ENCODE measurements at regions not wholly inside any gene's neighbourhood (a gene's known extent, or its start where the extent isn't known, plus 50 kb on each side); places are given as distances from the start of the nearest gene placed in this dataset.

DNA sequence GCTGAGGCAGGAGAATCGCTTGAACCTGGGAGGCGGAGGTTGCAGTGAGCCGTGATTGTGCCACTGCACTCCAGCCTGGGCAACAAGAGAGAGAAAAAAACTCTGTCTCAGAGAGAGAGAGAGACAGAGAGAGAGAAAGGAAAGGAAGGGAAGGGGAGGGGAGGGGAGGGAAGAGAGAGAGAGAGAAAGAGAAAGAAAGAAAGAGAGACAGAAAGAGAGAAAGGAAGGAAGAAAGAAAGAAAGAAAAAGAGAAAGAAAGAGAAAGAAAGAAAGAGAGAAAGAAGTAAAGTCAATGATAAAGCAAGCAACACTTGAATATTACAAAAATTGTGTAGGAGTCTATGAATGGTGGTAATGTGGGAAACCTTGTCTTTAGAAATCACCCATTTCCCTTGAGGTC is 133.6 kb upstream of the MSX2 start:
- no peak for DNase-seq (ENCODE audit: low read depth in 2 of 2)

DNA sequence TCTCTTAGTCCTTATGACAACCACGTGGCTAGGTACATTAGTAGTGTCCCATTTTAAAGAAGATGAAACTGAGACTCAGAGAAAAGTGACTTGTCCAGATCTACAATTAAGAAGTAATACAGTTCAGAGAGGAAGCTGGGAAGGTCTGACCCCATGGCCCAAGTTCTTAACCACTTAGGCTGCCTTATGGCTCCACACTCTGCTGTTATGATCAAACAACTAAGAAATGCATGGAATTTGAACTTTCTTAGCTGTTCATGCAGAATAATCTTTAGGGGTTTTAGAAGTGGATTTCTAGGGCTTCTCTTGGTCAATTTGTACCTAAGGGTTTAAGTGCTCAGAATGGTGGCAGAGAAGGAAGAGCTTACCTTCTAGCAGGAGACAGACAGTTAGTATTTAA is 128.0 kb upstream of the MSX2 start:
- DNase-seq (ENCODE audit: low read depth in 2 of 2) = no peak

GRCh38 chr5:174599992-174600391 is 124.4 kb upstream of the MSX2 start:
- no peak for DNase-seq (ENCODE audit: low read depth in 2 of 2)

DNA sequence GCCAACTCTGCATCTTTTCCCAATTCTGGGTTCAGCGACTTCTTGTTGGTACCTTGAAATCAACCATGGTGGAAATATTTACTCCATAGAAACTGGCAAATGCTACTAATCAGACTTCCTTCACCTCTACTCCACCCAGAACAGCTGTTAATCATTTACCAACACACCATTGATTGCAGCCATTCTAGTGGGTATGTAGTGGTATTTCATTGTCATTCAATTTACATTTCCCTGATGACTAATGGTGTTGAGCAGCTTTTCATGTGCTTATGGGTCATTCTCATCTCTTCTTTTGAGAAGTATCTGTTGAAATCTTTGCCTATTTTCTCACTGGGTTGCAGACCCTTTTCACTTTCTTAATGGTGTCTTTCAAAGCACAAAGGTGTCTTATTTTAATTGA is 122.4 kb upstream of the MSX2 start:
- no peak for DNase-seq (ENCODE audit: low read depth in 2 of 2)

GRCh38 chr5:174606153-174606552 is 118.2 kb upstream of the MSX2 start:
- no peak for DNase-seq (ENCODE audit: low read depth in 2 of 2)

DNA sequence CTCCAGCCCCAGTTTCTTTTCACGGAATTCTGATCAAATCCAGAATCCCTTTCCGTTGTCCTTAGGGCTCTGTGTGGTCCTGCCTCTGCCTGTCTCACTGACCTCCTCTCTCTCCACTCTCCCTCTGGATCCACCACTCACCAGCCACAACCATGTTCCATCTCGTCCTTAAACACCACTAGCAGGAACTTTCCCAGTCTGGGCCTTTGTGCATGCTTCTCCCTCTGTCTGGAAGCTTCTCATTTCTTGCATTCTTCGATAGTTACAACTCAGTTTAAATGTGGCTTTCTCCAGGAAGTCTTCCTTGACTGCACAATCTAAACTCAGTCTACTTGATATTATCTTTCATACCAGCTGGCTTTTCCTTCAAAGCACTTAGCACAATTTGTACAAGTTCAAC is 117.7 kb upstream of the MSX2 start:
- DNase-seq (ENCODE audit: low read depth in 2 of 2) = no peak

DNA sequence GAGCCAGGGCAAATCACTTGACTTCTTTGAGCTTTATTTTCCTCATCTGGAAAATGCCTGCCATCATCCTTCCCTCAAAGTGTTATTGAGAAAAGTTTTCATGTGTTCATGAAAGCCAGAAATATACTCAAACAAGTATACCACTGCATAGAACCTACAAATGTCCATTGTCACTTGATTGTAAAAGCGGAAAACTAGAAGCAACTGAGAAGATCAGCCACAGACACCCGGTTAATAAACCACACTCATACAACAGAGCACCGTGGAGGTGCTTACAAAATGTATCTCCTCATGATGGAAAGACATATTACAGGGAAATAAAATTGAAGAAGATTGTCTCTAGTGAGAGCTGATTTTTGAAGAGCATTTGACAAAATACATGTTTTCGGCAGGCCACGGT is 117.2 kb upstream of the MSX2 start:
- no peak for DNase-seq (ENCODE audit: low read depth in 2 of 2)

DNA sequence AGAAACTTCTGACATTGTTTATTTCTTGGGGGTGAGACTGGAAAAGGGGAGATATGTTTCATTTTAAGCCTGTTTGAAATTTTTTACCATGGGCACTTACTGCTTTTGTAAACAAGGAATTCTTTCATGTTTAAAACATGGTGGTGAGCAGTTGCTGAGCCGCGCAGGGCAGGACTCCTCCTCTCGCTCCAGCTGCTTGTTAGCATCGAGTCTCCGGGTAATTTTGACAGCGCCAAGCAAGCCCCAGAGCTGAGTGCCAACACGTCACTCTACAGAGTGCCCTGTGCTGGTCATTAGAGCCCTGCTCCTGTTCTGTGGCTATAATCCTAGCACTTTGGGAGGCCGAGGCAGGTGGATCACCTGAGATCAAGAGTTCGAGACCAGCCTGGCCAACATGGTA is 116.5 kb upstream of the MSX2 start:
- no peak for DNase-seq (ENCODE audit: low read depth in 2 of 2)

- DNase-seq (ENCODE audit: low read depth in 2 of 2) = no peak
These were observed 115.7 kb upstream of the MSX2 start for GRCh38 chr5:174608631-174609097.

DNA sequence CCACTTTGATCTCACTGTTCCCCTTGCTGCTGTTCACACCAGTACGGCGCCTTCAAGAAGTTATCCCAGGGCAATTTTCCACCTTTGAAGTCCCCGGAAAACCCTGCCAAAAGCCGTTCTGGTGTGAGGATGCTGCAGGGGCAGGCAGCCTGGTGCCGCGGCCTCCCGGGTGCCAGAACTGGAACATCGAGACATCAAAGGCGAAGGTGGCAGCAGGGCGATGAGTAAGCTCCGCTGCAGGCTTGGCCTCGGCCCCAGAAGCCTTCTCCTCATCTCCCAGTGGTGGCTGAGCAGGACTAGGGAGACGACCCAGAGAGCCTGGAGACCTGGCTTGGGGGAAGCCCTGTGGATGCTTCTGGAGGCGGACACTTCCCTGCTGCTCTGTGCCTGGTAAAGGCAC is 115.3 kb upstream of the MSX2 start:
- DNase-seq (ENCODE audit: low read depth in 2 of 2) = no peak

DNA sequence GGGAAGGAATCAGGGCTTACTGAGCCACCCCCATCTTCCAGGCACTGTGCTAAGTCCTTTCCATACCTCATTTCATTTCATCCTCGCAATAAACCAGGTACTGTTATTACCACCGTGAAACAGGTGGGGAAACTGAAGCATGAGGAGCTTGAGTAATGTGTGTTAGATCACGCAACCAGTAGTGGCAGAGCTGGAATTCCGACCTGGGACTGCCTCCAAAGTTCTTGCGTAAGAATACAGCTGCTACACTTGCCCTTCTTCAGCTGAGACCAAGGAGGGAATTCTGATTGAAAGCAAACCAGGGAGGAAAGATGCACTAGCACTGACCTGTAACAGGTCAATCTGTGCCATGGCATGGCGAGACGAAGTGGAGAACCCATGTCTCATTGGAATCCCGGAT is 113.4 kb upstream of the MSX2 start:
- DNase-seq (ENCODE audit: low read depth in 2 of 2) = no peak

DNA sequence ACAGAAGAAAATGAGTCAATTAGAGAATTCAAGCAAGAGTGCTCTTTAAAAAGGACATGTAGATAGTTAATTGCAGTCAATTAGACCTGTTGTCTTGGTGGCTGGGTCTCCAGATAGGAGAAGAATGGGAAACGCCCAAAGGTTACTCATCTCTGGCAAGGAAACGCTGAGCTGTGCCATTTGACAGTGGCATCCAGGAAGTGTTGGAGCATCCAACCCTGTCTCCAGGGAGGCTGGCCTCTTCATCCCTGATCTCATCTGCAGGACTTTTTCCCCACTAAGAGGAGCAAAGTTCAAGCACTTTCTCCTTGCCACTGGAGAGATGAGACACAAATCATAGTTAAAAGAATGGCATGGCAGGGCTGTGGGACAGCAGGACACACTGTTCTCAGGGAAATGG is 111.7 kb upstream of the MSX2 start:
- no peak for DNase-seq (ENCODE audit: low read depth in 2 of 2)

- DNase-seq (ENCODE audit: low read depth in 2 of 2) = no peak
These were observed 109.8 kb upstream of the MSX2 start for GRCh38 chr5:174614500-174615135.

DNA sequence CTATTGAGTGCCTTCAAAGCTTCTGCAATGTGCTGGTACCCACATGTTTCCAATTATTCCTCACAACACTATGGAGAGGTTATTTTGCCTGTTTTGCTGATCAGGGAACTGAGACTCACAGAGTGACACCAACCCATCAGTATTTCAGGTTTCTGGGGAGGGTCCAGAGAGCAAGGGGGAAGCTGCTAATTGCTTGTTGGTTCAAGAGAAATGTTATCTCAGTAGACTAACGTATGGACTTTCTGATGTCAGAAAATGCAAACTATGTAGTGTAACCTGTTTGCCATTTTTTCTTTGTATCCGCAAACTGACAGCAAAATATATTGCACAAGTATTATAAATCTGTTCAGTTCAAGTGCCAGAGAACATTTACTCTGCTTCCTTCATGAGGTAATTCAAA is 108.3 kb upstream of the MSX2 start:
- no peak for DNase-seq (ENCODE audit: low read depth in 2 of 2)

GRCh38 chr5:174617285-174617684 is 107.1 kb upstream of the MSX2 start:
- no peak for DNase-seq (ENCODE audit: low read depth in 2 of 2)

GRCh38 chr5:174617910-174618309 is 106.5 kb upstream of the MSX2 start:
- no peak for DNase-seq (ENCODE audit: low read depth in 2 of 2)

- DNase-seq (ENCODE audit: low read depth in 2 of 2) = no peak
These were observed 105.8 kb upstream of the MSX2 start for GRCh38 chr5:174618589-174618988.

DNA sequence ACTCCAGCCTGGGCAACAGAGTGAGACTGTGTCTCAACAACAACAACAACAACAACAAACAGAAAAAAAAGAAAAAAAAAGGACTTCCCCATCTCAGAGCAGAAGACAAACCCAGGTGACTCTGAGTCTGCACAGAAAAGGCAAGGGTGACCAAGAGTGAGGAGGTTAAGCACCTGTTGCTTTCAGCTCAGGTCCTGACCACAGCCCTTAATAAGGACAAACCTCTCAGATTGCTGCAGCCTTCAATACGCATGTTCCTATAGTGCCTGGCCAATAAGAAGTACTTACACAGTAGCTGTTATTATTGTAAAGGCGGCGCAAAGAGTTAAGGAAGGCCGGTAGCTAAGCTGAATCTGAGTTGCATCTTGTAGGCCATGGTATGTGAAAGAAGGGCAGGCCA is 102.3 kb upstream of the MSX2 start:
- no peak for DNase-seq (ENCODE audit: low read depth in 2 of 2)

- DNase-seq (ENCODE audit: low read depth in 2 of 2) = no peak
These were observed 101.4 kb upstream of the MSX2 start for GRCh38 chr5:174623018-174623417.

GRCh38 chr5:174623433-174624019 is 100.9 kb upstream of the MSX2 start:
- DNase-seq (ENCODE audit: low read depth in 2 of 2) = no peak

GRCh38 chr5:174624733-174625522 is 99.5 kb upstream of the MSX2 start:
- DNase-seq (ENCODE audit: low read depth in 2 of 2) = no peak

DNA sequence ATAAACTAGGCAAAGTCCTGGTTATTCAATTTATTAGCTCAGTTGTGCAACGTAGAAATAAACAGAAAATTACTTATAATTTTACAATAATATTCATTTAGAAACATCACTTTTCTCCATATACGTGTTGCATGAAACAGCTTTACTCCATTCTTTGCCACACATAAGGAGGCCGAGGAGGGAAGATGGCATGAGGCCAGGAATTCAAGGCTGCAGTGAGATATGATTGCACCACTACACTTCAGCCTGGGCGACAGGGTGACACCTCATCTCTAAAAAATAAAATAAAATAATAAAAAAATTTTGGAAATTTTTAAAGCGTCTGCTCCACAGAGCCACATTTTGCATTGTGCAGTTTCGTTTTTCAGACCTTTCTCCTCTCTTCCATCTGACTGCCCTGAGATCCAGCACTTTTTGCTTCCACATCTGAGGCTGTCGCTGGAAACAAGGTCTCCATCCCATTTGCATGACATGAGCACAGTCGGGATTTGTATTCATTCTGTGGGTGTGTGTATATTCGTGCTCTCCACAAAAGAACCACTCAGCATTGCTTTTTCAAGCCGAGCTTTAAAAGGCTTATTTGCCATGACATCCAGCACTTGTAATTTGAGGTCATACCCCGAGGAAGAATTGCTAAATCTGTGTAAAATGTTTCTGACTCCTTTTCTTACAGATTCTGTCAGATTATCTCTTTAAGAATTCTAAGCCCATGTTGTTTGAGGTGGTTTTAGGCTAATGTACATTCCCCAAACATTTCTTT is 98.6 kb upstream of the MSX2 start:
- no peak for DNase-seq (ENCODE audit: low read depth in 2 of 2)

All from stimulated activated CD8-positive, alpha-beta memory T cell treated with anti-CD3 and anti-CD28 coated beads, Interleukin-2, amount 100 ng/mL, for 1 hour (primary cell).